DMS79 (cell line): ENCODE measurements at regions not wholly inside any gene's neighbourhood (a gene's known extent, or its start where the extent isn't known, plus 50 kb on each side); places are given as distances from the start of the nearest gene placed in this dataset.
"Not testable (repeated sequence)": the region's sequence is repeated elsewhere in the genome, so short reads cannot be mapped to it uniquely, and the experiment has no call there.

Experiments used
- DNase-seq: peaks from one replicate; lab custom pipeline; 2025; lab: John Stamatoyannopoulos, UW

- no peak for DNase-seq
Observed at GRCh38 chr17:83159204-83160049, 80.0 kb downstream of the METRNL start.

- DNase-seq = no peak
Observed at GRCh38 chr17:83160443-83161297, 81.3 kb downstream of the METRNL start.

- no peak for DNase-seq
Observed at GRCh38 chr17:83161298-83162034, 82.1 kb downstream of the METRNL start.

DNA sequence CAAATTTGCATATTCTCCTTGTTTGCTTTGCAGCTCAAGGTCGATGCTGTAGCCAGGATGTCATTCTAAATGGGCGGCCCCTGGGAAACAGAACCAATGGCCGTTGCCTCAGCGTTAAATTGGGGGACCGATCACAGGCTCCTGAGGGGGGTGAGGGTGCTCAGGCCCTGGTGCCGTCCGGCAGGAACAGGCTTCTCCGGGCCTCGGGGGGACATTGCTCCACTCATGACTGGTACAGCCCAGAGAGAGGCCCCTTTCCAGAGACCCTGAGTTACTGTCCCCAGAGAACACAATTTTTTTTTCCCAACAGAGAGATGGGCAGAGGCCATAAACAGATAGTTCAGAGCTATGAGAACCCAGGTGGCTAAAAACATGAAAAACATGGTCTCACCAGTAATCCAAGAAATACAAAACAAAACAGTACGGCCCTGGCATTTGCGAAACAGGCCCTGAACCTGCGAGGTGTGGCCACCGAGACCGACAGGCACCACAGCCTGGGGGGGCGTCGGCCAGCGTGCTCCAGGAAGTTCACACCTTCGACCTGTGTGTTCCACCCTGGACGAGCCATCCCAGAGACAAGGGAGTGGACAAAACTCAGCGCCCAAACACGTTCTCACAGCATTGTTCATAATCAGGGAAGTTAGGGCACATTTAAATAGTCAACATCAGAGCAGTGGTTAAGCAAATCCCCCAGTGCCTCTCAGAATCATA is 82.8 kb downstream of the METRNL start:
- no peak for DNase-seq

DNA sequence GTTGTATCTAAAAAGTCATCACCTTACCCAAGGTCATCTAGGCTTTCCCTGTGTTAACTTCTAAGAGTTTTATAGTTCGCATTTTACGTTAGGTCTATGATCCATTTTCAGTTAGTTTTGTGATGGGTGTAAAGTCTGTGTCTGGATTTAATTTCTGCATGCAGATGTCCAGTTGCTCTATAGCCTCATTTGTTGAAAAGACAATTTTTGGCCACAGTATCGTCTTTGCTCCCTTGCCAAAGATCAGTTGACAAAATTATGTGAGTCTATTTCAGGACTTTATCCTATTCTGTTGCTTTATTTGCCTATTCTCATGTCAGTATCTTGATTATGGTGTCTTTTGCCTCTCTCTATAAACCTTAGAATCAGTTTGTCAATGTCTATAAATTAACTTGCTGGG is 85.1 kb downstream of the METRNL start:
- no peak for DNase-seq

DNA sequence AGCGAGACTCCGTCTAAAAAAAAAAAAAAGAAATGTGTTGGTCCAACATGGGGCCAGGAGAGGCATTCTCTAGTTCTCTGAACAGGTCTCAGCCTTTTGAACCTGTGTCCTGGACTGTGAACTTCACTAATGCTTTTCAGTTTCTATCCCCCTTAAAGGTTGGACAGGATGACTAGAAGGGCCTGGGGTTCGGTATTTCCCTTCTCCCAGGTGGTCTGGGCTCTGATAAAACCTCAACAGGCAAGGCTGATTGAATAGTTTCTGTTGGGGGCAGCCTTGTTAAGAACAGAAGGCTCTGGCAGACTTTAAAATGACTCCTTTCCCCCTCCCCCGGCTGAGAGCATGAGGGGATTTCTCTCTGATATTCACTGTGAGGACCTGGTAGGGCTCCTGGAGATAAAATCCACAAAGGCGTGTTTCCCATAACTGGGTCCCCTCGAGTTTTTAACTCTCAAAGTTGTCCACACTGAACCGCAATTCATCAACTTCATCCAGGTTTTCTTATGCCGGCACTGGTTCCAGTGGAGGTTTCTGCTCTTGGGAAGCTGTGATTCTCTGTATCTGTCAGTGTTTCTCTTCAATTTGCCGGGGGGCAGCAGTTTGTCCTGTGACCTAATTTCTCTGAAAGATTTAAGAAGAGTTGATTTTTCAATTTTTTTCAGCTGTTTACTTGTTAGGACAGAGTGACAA is 91.3 kb downstream of the METRNL start:
- DNase-seq = no peak

- no peak for DNase-seq
Observed at GRCh38 chr17:83171661-83172060, 92.3 kb downstream of the METRNL start.

DNA sequence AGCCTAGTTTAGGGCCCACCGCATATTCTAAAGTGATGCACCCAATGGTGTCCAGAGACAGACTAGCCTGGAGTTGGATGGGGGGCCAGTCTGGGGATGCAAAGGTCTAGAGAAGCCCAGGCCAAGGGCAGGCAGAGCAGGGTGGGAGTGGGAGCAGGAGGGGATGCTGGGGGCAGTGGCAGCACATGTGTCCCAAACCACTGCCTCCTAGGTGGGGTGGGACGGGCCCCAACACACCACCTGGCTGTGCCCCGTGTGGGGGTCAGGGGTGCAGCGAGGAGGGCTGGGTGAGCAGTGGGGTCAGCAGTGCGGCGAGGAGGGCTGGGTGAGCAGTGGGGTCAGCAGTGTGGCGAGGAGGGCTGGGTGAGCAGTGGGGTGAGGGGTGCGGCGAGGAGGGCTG is 92.7 kb downstream of the METRNL start:
- not testable (repeated sequence) for DNase-seq

DNA sequence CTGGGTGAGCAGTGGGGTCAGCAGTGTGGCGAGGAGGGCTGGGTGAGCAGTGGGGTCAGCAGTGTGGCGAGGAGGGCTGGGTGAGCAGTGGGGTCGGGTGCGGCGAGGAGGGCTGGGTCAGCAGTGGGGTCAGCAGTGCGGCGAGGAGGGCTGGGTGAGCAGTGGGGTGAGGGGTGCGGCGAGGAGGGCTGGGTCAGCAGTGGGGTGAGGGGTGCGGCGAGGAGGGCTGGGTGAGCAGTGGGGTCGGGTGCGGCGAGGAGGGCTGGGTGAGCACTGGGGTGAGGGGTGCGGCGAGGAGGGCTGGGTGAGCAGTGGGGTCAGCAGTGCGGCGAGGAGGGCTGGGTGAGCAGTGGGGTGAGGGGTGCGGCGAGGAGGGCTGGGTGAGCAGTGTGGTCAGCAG is 93.2 kb downstream of the METRNL start:
- DNase-seq = not testable (repeated sequence)

DNA sequence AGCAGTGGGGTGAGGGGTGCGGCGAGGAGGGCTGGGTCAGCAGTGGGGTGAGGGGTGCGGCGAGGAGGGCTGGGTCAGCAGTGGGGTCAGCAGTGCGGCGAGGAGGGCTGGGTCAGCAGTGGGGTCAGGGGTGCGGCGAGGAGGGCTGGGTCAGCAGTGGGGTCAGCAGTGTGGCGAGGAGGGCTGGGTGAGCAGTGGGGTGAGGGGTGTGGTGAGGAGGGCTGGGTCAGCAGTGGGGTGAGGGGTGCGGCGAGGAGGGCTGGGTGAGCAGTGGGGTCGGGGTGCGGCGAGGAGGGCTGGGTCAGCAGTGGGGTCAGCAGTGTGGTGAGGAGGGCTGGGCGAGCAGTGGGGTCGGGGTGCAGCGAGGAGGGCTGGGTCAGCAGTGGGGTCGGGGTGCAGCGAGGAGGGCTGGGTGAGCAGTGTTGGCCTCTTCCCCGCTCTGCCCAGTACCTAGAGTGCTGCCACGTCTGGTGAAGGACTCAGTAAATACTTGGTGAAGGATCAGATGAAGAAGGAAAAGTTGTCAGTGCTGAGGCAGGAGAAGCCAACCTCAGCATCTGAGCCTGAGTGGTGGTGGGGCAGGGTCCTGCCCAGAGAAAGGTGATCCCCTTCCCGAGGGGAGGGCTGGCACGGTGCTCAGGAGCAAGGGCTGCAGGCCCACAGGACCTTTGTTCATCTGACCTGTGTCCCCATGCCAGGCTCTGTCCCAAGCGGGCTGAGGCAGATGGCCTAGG is 93.9 kb downstream of the METRNL start:
- not testable (repeated sequence) for DNase-seq

DNA sequence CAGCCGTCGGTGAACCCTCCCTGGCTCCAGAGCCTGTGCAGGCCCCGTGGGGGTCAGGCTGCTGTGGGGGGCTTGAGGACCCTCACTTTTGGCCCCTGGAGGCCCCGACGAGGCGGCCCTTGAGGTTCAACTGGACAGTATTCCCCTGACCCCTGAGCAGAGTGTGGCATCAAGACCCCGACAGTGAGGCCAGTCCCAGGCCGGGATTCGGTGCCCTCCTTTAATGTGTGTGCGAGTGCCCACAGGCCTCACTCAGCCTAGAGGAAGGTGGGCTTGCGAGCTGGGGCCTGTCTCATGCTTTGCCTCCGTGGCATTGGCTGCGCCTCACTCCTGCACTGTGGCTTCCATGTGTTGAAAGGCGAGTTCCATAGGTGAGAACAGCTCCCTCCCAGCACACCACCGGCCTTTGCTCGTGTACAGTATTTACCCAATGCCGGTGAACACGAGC is 94.5 kb downstream of the METRNL start:
- no peak for DNase-seq

DNA sequence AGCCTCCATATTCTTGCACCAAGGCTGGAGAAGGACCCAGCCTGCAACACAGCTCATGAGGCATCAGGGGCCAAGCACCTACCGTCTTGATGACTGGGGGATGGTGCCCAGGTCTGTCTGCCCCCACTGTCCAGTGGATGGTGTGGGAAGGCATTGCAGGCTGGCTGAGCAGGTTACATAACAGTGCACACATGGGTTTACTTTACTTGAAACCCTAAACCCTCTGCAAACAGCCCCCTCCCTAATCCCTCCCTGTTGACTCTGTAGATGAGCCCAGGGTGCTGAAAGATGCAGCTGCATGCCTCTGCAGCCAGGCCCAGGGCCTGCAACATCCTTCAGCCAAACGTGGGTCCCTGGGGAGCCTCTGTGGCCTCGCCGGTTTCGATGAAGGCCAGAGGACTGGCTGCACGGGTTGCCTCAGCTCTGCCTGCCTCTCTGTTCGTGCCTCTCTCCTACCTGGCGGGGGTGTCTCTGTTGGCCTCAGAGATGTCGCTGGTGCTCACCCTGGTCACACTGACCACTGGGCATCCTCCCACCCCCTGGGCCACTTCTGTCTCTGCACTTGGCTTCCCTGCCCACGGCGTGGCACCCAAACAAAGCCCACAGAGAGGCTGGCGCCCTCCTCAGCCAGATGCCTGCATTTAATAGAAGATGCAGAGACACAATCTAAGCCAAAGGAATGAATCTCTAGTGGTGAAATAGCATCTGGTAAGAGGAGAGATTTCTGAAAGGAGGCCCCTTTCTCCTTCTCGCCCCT is 95.1 kb downstream of the METRNL start:
- no peak for DNase-seq

- no peak for DNase-seq
Observed at GRCh38 chr17:83175119-83175821, 95.9 kb downstream of the METRNL start.

- no peak for DNase-seq
Observed at GRCh38 chr17:83175822-83176622, 96.6 kb downstream of the METRNL start.

GRCh38 chr17:83176623-83177583 is 97.5 kb downstream of the METRNL start:
- no peak for DNase-seq

- DNase-seq = no peak
Observed at GRCh38 chr17:83177611-83178532, 98.5 kb downstream of the METRNL start.
